Nephron progenitor cell (in vitro differentiated cells): ENCODE measurements at regions not wholly inside any gene's neighbourhood (a gene's known extent, or its start where the extent isn't known, plus 50 kb on each side); places are given as distances from the start of the nearest gene placed in this dataset.
A peak's percentile ranks its signal among the peaks of the same experiment; 100 is the strongest.

Experiments
- DNase-seq: peaks from one replicate; pipeline ENCODE4 v3.0.0; 2021
- H3K27ac Mint-ChIP-seq: 2 replicates; pipeline ENCODE4 v1.8.0; 2021; ENCODE audit warnings: mild to moderate bottlenecking, moderate library complexity, mixed read lengths
- H3K27me3 Mint-ChIP-seq: 2 replicates; pipeline ENCODE4 v1.8.0; 2021; ENCODE audit warnings: mild to moderate bottlenecking, low read depth, mixed read lengths; ENCODE audit not compliant: poor library complexity
- H3K36me3 Mint-ChIP-seq: 2 replicates; pipeline ENCODE4 v1.8.0; 2021; ENCODE audit warnings: low read depth, mixed read lengths
- H3K4me1 Mint-ChIP-seq: 2 replicates; pipeline ENCODE4 v1.8.0; 2021; ENCODE audit warnings: mixed read lengths
- H3K4me3 Mint-ChIP-seq: 2 replicates; pipeline ENCODE4 v1.8.0; 2021; ENCODE audit warnings: mild to moderate bottlenecking, moderate library complexity, mixed read lengths
- H3K9me3 Mint-ChIP-seq: 2 replicates; pipeline ENCODE4 v1.8.0; 2021; ENCODE audit warnings: mild to moderate bottlenecking, moderate library complexity, mixed read lengths
- CTCF ChIP-seq: fragments of 200-600 bp; sonication (generic); IDR thresholded peaks from 2 replicates; pipeline ENCODE4 v1.5.0; 2021; ENCODE audit warnings: antibody characterized with exemption

GRCh38 chr2:220152281-220152935 is 525.0 kb downstream of the SLC4A3 start:
- TF ChIP-seq CTCF, result no peak
- Mint-ChIP-seq H3K4me1 (peaks cover 19% of the 10 kb centered on the region), H3K36me3 (no peaks in the 10 kb centered on the region), H3K27me3 (no peaks in the 10 kb centered on the region), H3K9me3 (no peaks in the 10 kb centered on the region), H3K4me3 (no peak overlapping the region), H3K27ac (peak overlapping the region; percentile 30)
- no peak for DNase-seq

GRCh38 chr2:220153118-220153517 is 525.7 kb downstream of the SLC4A3 start:
- H3K27me3 Mint-ChIP-seq, result no peaks in the 10 kb centered on the region
- no peaks in the 10 kb centered on the region for H3K36me3 Mint-ChIP-seq

GRCh38 chr2:220154304-220154703 is 526.9 kb downstream of the SLC4A3 start:
- Mint-ChIP-seq H3K27me3 (no peaks in the 10 kb centered on the region), H3K4me3 (no peak overlapping the region), H3K27ac (no peak overlapping the region), H3K4me1 (peaks cover 19% of the 10 kb centered on the region), H3K36me3 (no peaks in the 10 kb centered on the region), H3K9me3 (no peaks in the 10 kb centered on the region)
- peak; percentile 35 for TF ChIP-seq CTCF
- no peak for DNase-seq

More at GRCh38 chr2:220153118-220153517, 525.7 kb downstream of the SLC4A3 start:
- Mint-ChIP-seq H3K27ac (no peak overlapping the region), H3K4me1 (peaks cover 19% of the 10 kb centered on the region), H3K9me3 (no peaks in the 10 kb centered on the region), H3K4me3 (no peak overlapping the region)
- TF ChIP-seq CTCF, result no peak
- DNase-seq, result no peak

GRCh38 chr2:220157312-220157711 is 529.9 kb downstream of the SLC4A3 start:
- no peak for DNase-seq
- Mint-ChIP-seq H3K9me3 (peaks cover 20% of the 10 kb centered on the region), H3K4me1 (peaks cover 16% of the 10 kb centered on the region), H3K36me3 (peaks cover 7% of the 10 kb centered on the region), H3K27me3 (peaks cover 3% of the 10 kb centered on the region), H3K4me3 (no peak overlapping the region), H3K27ac (no peak overlapping the region)
- no peak for TF ChIP-seq CTCF

GRCh38 chr2:220159738-220160137 is 532.3 kb downstream of the SLC4A3 start:
- TF ChIP-seq CTCF, result no peak
- Mint-ChIP-seq H3K4me3 (no peak overlapping the region), H3K9me3 (peaks cover 20% of the 10 kb centered on the region), H3K27me3 (peaks cover 6% of the 10 kb centered on the region), H3K27ac (no peak overlapping the region), H3K36me3 (peaks cover 7% of the 10 kb centered on the region), H3K4me1 (peaks cover 5% of the 10 kb centered on the region)
- no peak for DNase-seq

- Mint-ChIP-seq H3K4me1 (peaks cover 12% of the 10 kb centered on the region), H3K27ac (no peak overlapping the region), H3K4me3 (no peak overlapping the region), H3K9me3 (peaks cover 23% of the 10 kb centered on the region), H3K36me3 (peaks cover 7% of the 10 kb centered on the region), H3K27me3 (peaks cover 6% of the 10 kb centered on the region)
- no peak for DNase-seq
- TF ChIP-seq CTCF, result no peak
These were observed 534.9 kb downstream of the SLC4A3 start for GRCh38 chr2:220162320-220162719.
